Duodenal mucosa (tissue), 2 donors: ENCODE measurements at regions not wholly inside any gene's neighbourhood (a gene's known extent, or its start where the extent isn't known, plus 50 kb on each side); places are given as distances from the start of the nearest gene placed in this dataset.
"Not testable (repeated sequence)": the region's sequence is repeated elsewhere in the genome, so short reads cannot be mapped to it uniquely, and the experiment has no call there.

Source experiments
- H3K27ac ChIP-seq: one replicate; pipeline ENCODE4 v1.7.0; 2013; ENCODE audit warnings: low read depth, low read length
- H3K27me3 ChIP-seq, 2 donors: one replicate each; pipeline ENCODE4 v1.7.0; 2013; ENCODE audit warnings: low read length in 2 of 2, control low read depth in 1 of 2; ENCODE audit not compliant: insufficient read depth in 2 of 2, control insufficient read depth in 1 of 2
- H3K36me3 ChIP-seq, 2 donors: one replicate each; pipeline ENCODE4 v1.7.0; 2013; ENCODE audit warnings: low read length in 2 of 2, control low read depth in 1 of 2; ENCODE audit not compliant: insufficient read depth in 2 of 2, control insufficient read depth in 1 of 2
- H3K4me1 ChIP-seq, 2 donors: one replicate each; pipeline ENCODE4 v1.7.0; 2013; ENCODE audit warnings: low read length in 2 of 2, control low read depth in 1 of 2; ENCODE audit not compliant: insufficient read depth in 2 of 2, control insufficient read depth in 1 of 2
- H3K4me3 ChIP-seq, 2 donors: one replicate each; pipeline ENCODE4 v1.7.0; 2013; ENCODE audit warnings: low read length in 2 of 2, low read depth in 1 of 2
- H3K9ac ChIP-seq, 2 donors: one replicate each; pipeline ENCODE4 v1.7.0; 2013; ENCODE audit warnings: low read length in 2 of 2, low read depth in 1 of 2
- H3K9me3 ChIP-seq, 2 donors: one replicate each; pipeline ENCODE4 v1.7.0; 2013; ENCODE audit warnings: low read length in 2 of 2, control low read depth in 1 of 2; ENCODE audit not compliant: control insufficient read depth in 1 of 2

- H3K27ac ChIP-seq, result no peak overlapping the region
- no peaks in the 10 kb centered on the region for H3K36me3 ChIP-seq
- no peaks in the 10 kb centered on the region for H3K4me1 ChIP-seq
- H3K9ac ChIP-seq, result no peak overlapping the region
- no peaks in the 10 kb centered on the region for H3K9me3 ChIP-seq
- H3K4me3 ChIP-seq, result no peak overlapping the region
- no peaks in the 10 kb centered on the region for H3K27me3 ChIP-seq
These were observed 197.1 kb upstream of the IRS2 start for GRCh38 chr13:109983447-109983846.

- Histone ChIP-seq H3K9ac (no peak overlapping the region), H3K36me3 (no peaks in the 10 kb centered on the region), H3K27me3 (no peaks in the 10 kb centered on the region), H3K4me3 (no peak overlapping the region), H3K9me3 (no peaks in the 10 kb centered on the region), H3K27ac (no peak overlapping the region), H3K4me1 (no peaks in the 10 kb centered on the region)
These were observed 194.6 kb upstream of the IRS2 start for GRCh38 chr13:109981000-109981399.

DNA sequence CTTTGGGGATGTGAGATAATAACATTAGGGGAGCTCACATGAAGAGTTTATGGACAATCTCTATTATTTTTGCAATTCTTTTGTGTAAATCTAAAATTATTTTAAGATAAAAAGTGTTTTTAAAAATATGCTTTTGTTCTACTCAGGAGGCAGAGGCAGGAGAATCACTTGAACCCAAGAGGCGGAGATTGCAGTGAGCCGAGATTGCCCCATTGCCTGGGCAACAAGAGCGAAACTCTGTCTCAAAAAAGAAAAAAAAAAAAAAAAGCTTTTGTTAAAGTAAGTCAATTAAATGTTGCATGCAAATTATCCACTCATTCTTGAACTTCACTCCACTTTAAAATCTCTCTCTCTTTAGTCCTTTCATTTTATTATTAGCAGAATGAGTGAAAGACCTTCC, 193.3 kb upstream of the IRS2 start:
- not testable (repeated sequence) for H3K27me3 ChIP-seq, H3K9ac ChIP-seq, H3K4me1 ChIP-seq, H3K9me3 ChIP-seq, H3K27ac ChIP-seq, H3K36me3 ChIP-seq, H3K4me3 ChIP-seq

- Histone ChIP-seq H3K27me3 (no peaks in the 10 kb centered on the region), H3K9me3 (no peaks in the 10 kb centered on the region), H3K27ac (no peak overlapping the region), H3K4me3 (no peak overlapping the region), H3K36me3 (no peaks in the 10 kb centered on the region), H3K9ac (no peak overlapping the region), H3K4me1 (no peaks in the 10 kb centered on the region)
These were observed 192.8 kb upstream of the IRS2 start for GRCh38 chr13:109979228-109979627.

GRCh38 chr13:109977212-109977968, 191.0 kb upstream of the IRS2 start:
- H3K4me1 ChIP-seq, result no peaks in the 10 kb centered on the region
- H3K36me3 ChIP-seq, result no peaks in the 10 kb centered on the region
- no peak overlapping the region for H3K27ac ChIP-seq
- no peaks in the 10 kb centered on the region for H3K27me3 ChIP-seq
- no peaks in the 10 kb centered on the region for H3K9me3 ChIP-seq
- H3K4me3 ChIP-seq, result no peak overlapping the region
- H3K9ac ChIP-seq, result no peak overlapping the region

GRCh38 chr13:109976206-109976997, 190.0 kb upstream of the IRS2 start:
- Histone ChIP-seq H3K9me3 (no peaks in the 10 kb centered on the region), H3K4me3 (no peak overlapping the region), H3K27me3 (no peaks in the 10 kb centered on the region), H3K27ac (no peak overlapping the region), H3K36me3 (no peaks in the 10 kb centered on the region), H3K4me1 (no peaks in the 10 kb centered on the region), H3K9ac (no peak overlapping the region)

DNA sequence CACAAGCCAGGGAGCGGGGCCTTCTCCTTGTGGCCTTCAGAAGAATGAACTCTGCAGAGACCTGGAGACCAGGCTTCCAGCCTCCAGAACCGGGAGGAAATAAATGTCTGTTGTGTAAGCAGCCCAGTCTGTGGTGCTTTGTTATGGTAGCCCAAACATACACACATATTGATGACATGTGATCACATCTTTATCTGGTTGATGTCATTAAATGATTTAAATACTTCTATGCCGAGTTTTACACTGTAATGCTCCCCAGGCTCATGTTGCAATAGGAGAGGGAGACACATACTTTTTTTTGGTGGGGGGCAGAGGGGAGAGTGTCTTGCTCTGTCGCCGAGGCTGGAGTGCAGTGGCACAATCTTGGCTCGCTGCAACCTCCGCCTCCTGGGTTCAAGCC, 188.0 kb upstream of the IRS2 start:
- Histone ChIP-seq H3K27ac (no peak overlapping the region), H3K36me3 (no peaks in the 10 kb centered on the region), H3K9me3 (no peaks in the 10 kb centered on the region), H3K27me3 (no peaks in the 10 kb centered on the region), H3K4me1 (no peaks in the 10 kb centered on the region), H3K9ac (no peak overlapping the region), H3K4me3 (no peak overlapping the region)

GRCh38 chr13:109973279-109973678, 186.9 kb upstream of the IRS2 start:
- Histone ChIP-seq H3K4me3 (no peak overlapping the region), H3K9ac (no peak overlapping the region), H3K27me3 (no peaks in the 10 kb centered on the region), H3K27ac (no peak overlapping the region), H3K36me3 (no peaks in the 10 kb centered on the region), H3K9me3 (no peaks in the 10 kb centered on the region), H3K4me1 (no peaks in the 10 kb centered on the region)

GRCh38 chr13:109971456-109972090, 185.2 kb upstream of the IRS2 start:
- H3K27ac ChIP-seq, result no peak overlapping the region
- no peaks in the 10 kb centered on the region for H3K27me3 ChIP-seq
- H3K4me1 ChIP-seq, result no peaks in the 10 kb centered on the region
- H3K4me3 ChIP-seq, result no peak overlapping the region
- no peaks in the 10 kb centered on the region for H3K36me3 ChIP-seq
- H3K9me3 ChIP-seq, result no peaks in the 10 kb centered on the region
- H3K9ac ChIP-seq, result no peak overlapping the region

DNA sequence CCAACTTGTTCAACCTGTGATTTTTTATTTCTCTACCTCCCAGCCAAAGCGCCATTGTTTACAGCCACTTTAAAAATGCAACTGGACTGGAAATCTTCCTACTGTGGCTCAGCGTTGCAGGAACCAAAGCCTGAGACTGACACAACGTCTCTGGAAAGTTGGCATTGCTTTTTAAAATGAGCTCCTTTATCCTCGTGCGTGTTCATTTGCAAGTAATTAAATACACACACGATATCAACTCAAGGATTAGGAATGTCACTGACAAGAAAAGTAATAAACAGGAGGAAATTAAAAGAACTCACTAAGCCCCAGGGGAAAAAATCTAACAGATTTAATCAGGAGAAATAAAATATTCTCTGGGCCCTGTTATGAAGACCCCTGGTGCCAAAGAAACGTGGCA, 184.6 kb upstream of the IRS2 start:
- H3K27ac ChIP-seq, result no peak overlapping the region
- no peaks in the 10 kb centered on the region for H3K27me3 ChIP-seq
- H3K4me3 ChIP-seq, result no peak overlapping the region
- H3K9ac ChIP-seq, result no peak overlapping the region
- no peaks in the 10 kb centered on the region for H3K36me3 ChIP-seq
- H3K4me1 ChIP-seq, result no peaks in the 10 kb centered on the region
- no peaks in the 10 kb centered on the region for H3K9me3 ChIP-seq
